Hindlimb muscle (tissue), 1 donor: ENCODE measurements at regions not wholly inside any gene's neighbourhood (a gene's known extent, or its start where the extent isn't known, plus 50 kb on each side); places are given as distances from the start of the nearest gene placed in this dataset.

Experiments used
- DNase-seq: peaks from one replicate; pipeline ENCODE4 v3.0.0-alpha.2; 2013

GRCh38 chr6:15796844-15797243 is 134.0 kb upstream of the DTNBP1 start:
- no peak for DNase-seq

GRCh38 chr6:15796130-15796771 is 133.4 kb upstream of the DTNBP1 start:
- peak; percentile 15 for DNase-seq

DNA sequence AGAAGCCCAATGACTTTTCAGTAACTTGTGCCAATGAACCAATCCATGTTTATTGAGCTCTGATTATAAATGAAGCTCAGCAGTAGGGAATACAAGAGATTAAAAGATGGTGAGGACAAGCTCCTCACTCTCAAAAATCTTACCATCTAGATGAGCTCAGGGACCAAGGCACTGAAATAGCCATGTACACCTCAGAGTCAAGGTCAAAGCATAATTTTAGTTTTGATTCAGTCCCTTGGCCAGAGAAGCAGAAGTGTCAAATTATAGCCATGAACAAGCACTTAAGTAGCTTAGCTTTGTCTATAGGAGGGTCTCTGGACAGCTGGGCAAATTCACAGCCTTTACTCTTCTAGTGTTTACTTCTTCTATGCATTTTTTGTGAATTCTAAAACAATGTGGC is 131.0 kb upstream of the DTNBP1 start:
- no peak for DNase-seq

DNA sequence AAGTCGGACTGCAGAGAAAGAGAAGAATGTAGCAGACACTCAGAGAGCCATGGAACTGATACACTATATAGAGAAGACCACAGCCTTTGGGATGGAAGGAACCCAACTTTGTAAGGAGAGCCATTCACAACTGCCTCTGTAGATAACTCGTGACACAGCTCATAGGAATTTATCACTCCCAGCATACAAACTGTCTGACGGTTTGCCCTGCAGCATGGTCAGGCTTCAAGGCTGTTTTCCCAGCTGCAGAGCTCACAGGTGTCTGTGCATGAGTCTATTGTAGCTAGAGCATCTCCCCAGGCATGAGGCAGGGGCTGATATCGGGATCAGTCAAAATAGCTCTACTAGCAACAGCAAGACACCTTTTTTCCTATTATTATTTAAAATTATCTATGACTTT is 130.5 kb upstream of the DTNBP1 start:
- peak; percentile 8 for DNase-seq

DNA sequence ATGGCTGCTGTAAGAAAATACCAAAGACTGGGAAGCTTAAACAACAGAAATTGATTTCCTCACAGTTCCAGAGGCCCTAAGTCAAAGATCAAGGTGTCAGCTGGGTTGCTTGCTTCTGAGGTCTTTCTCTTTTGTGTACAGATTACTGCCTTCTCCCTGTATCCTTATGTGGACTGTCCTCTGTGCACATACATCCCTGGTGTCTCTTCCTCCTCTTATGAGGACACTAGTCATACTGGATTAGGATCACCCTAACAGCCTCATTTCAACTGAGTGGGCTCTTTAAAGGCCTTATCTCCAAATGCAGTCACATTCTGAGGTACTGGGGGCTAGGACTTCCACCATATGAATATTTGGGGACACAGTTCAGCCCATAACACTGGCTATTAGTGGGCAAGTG is 130.0 kb upstream of the DTNBP1 start:
- DNase-seq, result no peak

DNA sequence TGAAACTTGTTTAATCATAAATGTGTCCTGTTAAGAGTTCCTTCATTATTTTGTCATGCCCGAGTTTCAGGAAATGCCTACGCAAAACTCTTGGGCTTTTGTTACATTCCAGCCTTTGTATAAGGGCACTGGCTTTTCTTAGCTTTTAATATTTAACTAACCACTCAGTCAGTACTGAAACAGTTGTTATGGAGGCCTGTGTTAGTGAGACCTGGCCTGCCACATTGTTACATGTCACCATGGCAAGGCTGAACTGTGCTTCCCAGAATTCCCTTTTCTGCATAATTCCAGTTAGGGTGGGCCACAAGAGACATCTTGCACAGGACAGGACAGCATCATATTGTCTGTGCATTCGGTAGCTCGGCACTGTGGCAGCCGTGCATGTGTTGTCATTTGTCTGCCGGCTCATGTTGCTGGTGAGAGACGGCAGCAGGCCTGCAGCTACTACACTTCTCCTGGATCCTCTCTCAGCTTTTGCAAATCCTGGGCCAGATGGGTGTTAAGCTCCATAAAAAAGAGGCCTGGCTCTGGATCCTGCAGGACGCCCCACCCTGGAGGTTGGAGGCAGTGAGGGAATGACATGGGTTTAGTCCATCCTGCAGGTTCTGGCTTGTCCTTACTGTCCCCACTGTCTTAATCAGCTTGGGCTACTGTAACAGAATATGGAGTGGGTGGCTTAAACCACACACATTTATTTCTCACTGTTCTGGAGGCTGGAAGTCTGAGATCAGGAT is 128.8 kb upstream of the DTNBP1 start:
- DNase-seq, result peak; percentile 22

DNA sequence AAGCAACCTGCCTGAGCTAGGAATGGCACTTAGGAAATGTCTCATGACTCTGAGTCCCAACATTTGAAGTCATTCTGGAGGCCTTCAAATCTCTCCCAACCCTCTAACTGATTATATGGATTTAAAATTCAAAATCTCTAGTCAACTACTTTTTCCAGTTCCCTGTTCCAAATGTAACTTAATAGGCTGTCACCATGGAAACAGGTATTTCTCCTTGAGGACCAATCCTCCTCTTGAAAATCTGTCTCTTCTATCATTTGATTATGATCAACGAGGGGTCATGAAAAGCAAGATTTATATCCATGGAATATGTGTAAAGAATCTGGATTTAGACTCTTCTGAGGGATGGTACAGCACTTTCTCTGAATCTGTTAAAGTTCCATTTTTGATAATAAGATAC is 127.3 kb upstream of the DTNBP1 start:
- no peak for DNase-seq

- DNase-seq, result no peak
Observed at GRCh38 chr6:15786846-15787245, 124.0 kb upstream of the DTNBP1 start.

- no peak for DNase-seq
Observed at GRCh38 chr6:15783484-15783883, 120.7 kb upstream of the DTNBP1 start.

GRCh38 chr6:15781890-15782289 is 119.1 kb upstream of the DTNBP1 start:
- no peak for DNase-seq

- no peak for DNase-seq
Observed at GRCh38 chr6:15781333-15781732, 118.5 kb upstream of the DTNBP1 start.

DNA sequence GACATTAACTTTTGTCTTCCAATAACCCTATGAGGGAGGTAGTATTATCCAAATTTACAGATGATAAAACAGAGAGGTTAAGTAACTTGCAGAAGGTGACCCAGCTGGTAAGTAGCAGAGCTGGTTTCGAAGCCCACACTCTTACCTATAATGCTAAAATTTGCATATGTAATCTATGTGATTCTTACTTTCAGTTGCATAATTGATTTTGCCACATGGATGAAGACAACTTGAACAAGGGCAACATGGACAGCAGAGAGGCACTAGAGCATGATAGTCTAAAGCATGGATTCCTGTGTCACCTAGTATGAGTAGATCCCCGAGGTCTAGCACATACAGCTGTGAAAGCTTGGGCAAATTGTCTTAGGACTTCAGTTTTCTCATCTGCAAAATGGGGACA is 117.6 kb upstream of the DTNBP1 start:
- no peak for DNase-seq

- DNase-seq, result no peak
Observed at GRCh38 chr6:15779726-15780125, 116.9 kb upstream of the DTNBP1 start.

- no peak for DNase-seq
Observed at GRCh38 chr6:15776458-15776980, 113.7 kb upstream of the DTNBP1 start.

GRCh38 chr6:15775741-15776140 is 112.9 kb upstream of the DTNBP1 start:
- DNase-seq, result no peak

GRCh38 chr6:15775076-15775634 is 112.3 kb upstream of the DTNBP1 start:
- DNase-seq, result no peak

DNA sequence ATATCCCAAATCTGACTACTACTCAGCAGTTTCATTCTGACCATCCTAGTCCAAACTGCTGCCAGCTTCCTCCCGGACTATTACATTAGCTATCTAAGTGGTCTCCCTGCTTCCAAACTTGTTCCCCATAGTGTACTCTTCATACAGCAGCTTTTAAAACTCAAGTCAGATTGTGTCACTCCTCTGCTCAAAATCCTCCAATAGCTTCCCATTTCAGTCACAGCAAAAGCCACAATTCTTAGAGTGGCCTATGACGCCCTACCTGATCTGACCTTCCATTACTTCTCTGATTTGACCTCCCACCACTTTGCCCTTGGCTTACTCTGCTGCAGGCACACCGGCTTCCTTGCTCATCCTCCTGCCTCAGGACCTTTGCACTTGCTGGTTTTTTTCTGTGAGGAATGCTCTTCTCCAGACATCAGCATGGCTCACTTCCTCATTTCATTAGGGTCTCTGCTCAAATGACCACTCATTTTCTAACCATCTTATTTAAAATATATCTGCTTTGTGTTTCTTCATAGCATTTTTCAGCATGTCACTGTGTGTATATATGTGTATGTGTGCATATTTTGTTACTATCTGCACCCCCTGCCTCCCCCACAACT is 111.1 kb upstream of the DTNBP1 start:
- no peak for DNase-seq

- DNase-seq, result no peak
Observed at GRCh38 chr6:15770347-15771143, 107.7 kb upstream of the DTNBP1 start.

- DNase-seq, result no peak
Observed at GRCh38 chr6:15769511-15770018, 106.7 kb upstream of the DTNBP1 start.

DNA sequence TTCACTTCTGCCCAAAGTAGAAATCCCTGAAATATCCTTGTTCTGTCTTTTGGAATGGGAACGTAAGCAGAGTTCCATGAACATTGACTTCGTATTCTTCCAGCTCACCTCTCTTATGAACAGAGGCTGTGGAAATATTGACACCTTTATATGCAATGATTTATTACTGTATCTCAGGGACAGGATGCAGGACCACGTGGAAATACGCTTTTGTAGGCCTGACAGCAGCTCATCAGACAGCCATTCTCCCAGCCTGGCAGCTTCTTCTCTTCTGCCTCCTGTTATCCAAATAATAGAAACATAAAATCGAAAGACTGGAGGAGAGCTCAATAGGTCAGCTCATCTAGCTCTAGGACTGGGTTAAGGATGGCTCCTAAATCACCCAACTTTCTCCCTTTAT is 106.2 kb upstream of the DTNBP1 start:
- no peak for DNase-seq

GRCh38 chr6:15763837-15764236 is 101.0 kb upstream of the DTNBP1 start:
- no peak for DNase-seq

GRCh38 chr6:15763364-15763763 is 100.5 kb upstream of the DTNBP1 start:
- no peak for DNase-seq
